ENCODE measurements at regions not wholly inside any gene's neighbourhood (a gene's known extent, or its start where the extent isn't known, plus 50 kb on each side); places are given as distances from the start of the nearest gene placed in this dataset.
"Not testable (repeated sequence)": the region's sequence is repeated elsewhere in the genome, so short reads cannot be mapped to it uniquely, and the experiment has no call there.

DNA sequence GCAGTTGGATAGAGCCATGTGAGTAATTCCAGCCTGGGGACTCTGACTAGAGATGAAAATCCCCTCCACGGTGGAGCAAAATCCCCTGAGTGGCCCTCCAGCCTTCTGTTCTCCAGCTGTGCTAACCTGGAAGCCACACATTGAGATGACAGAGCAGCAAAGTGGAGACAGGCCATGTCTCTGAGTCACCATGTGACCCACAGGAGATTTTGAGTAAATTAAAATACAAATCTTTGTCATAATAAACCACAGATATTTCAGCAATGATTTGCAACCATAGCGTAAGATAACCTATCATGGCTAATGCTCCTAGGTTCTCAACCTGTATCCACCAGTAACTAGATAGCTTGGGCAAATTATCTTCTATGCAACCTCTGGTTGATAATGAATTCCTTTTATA is 328.3 kb upstream of the DPP6 start:
- DNase-seq: not testable (repeated sequence)

DNA sequence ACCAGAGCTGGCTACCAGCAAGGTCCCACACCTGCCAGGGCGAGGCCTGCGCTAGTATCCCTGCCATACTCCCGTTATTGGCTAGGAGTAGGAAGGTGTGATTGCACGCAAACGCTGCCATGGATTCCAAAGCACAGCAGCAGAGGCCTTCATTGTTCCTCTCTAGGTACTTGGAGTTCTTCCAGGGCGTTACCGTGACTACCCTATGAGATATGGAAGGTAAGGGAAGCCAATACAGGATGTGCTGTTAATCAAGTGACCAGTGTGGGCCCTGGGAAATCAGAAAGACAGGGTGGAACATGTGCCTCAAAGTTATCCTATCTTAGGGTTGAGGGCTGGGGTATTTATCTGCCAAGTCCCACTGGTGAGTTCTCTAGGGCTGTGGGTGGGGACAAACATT is 320.7 kb upstream of the DPP6 start:
- DNase-seq: peak; percentile 72

DNA sequence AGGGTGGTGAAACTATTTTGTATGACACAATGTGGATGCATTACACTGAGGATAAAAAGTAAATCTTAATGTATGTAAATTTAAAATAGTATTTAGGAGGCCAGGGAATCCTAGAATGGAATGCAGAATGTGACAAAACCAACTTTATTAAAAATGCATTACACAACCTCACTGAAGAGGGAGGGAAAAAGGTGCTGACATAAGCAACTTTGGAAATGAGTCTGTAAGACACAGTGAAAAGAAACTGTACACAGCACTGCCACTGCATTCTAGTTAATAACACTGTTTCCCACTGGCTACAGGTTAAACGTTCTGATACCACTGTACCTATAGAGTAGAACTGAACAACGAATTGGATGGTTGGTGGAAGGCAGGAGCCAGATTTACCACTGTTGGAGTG is 308.8 kb upstream of the DPP6 start:
- DNase-seq: not testable (repeated sequence)

DNA sequence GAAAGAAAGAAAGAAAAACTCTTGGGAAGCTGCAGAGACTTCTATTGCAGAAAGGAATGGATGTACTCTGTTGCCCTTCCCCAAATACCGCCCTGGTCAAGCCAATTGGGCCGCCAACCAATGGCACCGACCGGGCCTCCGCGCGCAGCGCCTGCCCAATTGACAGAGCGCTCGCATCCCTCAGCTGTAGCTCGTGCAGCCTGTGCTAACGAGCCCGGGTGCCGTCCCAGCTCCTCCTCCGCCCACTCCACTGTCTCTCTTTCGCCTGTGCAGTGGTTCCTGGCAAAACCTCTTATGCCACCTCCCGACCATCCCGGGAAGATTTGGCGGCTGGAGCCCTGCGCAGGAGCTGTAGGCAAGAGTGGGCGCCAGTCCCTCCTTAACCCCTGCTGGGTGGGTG is 304.2 kb upstream of the DPP6 start:
- DNase-seq: not testable (repeated sequence)

DNA sequence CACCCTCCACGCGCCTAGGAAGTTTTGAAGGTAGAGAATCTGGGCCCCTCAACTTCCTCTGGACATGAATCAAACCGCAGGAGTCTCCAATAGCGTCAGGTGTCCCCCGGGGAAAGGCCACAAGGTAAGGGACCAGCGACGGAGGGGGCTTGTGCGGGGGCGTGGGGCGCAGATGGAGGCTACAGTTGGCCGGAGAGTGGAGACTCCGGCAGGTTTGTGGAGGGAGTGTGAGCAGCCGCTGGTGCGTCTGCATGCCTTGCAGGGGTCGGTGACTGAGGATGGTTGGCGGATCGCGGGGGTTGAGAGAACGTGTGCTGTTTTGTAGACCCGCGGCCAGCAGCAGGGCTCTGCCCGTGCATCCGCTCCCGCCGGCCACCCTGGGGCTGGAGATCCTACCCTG is 303.3 kb upstream of the DPP6 start:
- not testable (repeated sequence) for DNase-seq

DNA sequence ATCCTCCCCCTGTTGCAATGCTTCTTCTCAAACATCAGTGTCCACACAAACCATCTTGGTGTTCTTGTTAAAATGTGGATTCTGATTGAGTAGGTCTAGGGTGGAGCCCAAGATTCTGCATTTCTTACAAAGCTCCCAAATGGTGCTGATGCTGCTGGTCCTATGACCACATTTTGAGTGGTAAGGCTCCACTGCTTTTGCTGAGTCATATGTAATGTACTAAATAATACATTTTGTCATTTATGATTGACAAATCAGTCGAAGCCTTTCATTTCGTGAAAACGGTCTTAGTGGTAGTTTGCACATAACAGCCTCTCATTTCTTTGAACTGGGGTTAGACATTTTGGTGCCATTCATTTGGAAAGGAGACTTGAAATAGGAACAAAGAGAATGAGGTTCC is 286.3 kb upstream of the DPP6 start:
- DNase-seq: not testable (repeated sequence)

DNA sequence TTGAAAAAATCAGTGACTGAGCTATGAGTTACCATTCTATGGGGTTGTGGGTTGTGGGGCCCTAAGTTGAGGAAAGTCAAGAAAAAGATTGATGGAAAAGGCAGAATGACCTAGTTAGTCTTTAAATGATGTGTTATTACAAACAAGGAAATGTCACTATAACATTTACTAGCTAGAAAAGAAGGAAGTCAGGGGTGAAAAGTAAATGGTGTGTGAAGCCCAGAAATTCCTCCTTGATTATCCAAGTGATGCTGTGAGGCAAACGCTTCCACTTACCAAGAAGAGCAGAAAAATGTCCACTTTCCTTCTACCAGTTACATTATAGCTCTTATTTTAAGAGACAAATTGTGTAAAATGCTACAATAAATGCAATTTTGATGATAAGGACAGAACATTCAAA is 285.3 kb upstream of the DPP6 start:
- DNase-seq: not testable (repeated sequence)

DNA sequence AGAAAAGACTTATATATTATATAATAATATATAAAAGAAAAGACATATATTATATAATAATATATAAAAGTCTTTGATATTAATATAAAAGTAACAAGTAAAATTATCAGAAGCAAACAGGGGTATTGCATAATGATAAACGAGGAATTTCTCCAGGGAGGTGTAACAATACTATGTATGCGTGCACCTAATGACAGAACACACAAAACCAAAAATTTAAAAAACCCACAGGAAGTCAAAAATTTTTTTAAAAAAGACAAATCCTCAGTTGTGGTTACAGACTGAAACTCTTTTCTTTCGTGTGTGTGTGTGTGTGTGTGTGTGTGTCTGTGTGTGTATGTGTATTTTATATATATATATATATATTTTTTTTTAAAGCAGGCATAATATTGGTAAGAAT is 279.2 kb upstream of the DPP6 start:
- no peak for DNase-seq

DNA sequence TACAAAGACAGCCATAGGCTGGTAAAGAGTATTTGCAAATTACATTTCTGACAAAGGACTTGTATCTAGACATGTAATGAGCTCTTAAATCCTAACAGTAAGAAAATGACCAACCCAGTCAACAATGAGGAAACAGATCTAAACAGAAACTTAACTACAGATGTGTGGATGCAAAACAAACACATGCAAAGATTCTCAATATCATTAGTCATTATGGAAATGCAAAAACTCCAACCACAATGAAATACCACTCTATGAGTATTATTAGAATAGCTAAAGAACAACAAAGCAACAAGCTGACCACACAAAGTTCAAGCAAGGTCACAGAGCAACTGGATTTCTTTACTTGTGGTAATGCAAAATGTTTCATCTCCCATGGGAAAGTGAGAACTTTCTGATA is 275.3 kb upstream of the DPP6 start:
- DNase-seq: not testable (repeated sequence)

DNA sequence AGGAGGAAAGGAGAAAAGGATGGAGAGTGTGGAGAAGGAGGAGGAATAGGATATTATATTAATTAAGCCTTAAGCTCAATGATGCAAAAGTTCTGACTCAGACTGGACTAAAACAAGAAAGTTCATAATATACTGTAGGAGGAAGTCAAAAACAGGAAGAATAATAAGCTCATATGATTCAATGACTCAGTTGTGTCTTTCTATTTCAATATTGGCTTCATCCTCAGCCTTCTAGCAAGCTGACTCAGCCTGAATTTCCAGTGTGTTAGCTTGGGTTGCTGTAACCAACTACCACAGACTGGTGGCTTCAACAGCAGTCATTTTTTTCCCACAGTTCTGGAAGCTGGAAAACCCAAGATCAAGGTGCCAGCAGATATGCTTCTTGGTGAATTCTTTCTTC is 254.8 kb upstream of the DPP6 start:
- not testable (repeated sequence) for DNase-seq

DNA sequence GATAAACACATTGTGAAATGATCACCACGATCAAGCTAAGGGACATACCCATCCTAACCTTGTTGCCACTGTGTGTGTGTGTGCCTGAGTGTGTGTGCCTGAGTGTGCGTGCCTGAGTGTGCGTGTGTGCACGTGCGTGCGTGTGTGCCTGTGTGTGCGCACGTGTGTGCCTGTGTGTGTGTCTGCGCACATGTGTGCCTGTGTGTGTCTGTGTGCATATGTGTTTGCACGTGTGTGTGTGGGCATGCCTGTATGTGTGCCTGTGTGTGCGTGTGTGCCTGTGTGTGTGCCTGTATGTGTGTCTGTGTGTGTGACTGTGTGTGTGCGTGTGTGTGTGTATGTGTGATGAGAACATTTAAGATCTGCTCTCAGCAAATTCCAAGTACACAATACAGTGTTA is 244.1 kb upstream of the DPP6 start:
- no peak for DNase-seq

DNA sequence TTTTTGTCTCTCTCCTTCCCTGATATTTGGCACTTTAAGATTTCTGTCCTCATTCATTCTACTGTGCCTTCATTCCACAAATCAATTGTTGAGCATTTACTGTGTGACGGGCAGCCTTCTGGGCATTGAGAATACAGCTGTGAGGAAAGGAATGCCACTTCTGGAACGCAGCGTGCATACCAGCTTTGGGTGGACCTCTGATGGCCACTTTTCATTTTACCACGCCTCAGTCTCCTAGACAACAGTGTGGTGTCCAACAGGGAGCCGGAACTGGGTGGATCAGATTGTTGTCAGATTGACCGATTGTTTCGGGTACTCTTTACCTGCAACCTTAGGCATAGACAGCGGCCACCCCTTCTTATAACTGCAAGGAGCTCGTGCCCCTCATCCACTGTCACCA is 222.7 kb upstream of the DPP6 start:
- no peak for DNase-seq

DNA sequence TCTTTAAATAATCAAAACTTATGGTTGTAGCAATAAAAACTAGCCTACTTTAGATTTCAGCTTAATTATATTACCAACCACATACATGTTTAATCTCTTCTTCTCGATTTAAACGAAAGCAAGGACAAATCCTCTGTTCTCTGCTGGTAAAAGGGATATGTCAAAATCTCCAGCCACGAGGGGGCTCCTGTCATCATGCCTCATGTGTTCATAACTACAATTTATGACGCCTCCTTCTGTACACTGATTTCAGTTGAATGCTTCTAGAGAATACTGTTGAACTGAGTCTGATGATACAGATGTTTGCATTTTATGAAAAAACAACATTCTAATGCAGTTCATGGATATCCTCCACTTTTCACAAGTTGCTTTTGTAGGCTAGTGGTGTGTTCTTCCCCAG is 220.0 kb upstream of the DPP6 start:
- DNase-seq: no peak

DNA sequence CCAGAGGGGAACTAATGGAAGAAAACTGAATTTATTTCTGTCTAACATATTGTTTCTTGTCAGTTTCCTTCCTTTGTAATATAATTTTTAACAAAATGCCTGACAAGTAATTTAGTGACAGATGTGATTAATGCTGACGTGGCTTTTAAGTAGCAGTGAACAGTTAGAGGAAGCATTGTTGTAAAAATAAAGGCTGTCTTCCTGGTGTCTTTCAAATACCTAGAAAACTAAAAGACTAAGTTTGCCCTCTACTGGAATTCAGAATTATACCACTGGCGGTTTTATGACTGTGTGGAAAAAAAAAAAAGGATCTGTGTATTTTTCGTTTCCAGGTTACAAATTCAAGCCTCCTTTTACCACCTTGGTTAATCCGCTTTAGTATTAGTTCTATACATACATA is 217.1 kb upstream of the DPP6 start:
- peak; percentile 27 for DNase-seq

DNA sequence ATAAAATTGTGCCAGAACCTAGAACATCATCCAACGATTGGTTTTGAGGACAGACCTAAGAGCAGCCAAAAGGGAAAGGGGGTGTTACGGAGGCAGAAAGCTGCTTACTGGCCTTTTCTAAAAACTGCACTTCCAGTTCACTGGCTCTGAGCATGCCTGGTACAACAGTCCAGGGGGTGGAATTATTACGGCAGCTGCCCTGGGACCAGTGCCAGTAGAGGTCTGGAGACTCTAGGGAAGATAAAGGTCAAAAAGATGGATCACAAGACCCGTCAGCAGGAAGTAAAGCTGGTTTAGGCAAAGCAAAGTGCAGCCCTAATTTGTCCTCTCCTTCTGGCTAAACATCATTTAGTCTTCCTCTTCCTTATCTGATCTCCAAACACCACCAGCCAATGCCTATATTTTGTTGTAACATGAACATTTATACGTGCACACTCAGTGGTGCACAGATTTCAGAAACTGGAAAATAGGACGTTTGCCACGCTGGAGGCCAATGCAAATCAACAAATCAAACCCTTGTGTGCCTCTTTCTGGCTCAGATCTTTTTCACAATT is 216.4 kb upstream of the DPP6 start:
- DNase-seq: no peak

DNA sequence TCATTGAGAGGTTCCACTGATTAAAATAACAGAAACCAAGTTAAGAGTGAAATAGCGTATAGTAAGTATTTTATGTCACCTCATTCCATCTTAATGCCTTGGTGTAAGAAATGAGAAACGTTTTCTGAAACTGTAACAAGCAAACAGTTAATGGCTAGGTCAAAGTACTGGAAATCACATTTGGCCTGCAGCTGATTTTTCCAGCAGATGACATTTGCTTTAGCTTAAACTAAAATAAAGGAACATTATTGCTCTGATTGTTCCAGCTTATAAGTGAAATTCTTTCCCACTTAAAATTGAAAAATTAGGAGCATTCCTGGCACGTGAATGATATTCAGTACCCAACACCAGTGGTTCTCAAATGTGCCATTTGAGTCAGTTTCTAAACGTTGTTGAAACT is 213.6 kb upstream of the DPP6 start:
- DNase-seq: no peak

DNA sequence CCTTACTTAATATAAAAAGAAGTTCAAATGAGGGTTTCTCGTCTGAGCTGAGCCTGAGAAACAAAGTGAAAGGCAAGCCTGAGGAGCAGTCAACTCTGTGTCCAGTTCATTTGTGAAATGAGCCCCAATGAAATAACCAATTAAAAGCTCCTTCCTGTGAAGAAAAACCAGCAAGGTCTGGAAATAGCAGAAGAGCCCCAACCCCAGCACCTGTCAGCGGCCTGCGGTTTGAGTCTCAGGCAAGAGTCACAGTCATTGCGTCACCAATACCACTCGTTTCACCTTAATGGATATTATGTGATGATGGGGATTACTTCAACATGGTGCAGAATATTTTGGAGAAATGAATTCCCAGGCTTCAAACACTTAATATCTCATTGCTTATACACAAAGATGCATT is 211.3 kb upstream of the DPP6 start:
- no peak for DNase-seq

DNA sequence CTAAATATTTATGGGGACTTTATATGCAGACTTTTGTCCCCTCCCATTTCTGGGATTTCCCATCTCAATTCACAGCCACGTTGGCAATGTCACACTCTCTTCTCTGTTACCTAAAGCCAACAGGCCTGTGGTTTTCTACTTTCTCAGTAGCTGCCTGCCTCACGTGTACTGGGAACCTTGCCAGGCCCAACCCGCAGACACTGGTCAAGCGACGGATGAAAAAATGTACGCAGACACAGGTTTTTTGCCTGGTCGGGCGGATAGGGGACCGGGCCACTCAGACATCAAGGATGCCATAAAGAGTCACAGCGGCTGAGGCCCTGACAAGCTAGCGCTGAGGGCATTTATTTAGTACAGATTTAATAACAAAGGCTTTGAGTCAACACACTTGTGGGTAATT is 204.4 kb upstream of the DPP6 start:
- no peak for DNase-seq

DNA sequence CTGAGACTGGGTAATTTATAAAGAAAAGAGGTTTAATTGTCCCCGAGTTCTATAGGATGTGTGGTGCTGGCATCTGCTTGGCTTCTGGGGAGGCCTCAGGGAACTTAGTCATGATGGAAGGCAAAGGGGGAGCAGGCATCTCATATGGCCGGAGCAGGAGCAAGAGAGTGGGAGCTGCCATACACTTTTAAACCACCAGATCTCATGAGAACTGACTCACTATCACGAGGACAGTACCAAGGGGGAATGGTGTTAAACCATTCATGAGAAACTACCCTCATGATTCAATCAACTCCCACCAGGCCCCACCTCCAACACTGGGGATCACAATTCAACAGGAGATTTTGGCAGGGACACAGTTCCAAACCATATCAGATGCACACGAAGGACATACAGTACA is 199.9 kb upstream of the DPP6 start:
- no peak for DNase-seq

DNA sequence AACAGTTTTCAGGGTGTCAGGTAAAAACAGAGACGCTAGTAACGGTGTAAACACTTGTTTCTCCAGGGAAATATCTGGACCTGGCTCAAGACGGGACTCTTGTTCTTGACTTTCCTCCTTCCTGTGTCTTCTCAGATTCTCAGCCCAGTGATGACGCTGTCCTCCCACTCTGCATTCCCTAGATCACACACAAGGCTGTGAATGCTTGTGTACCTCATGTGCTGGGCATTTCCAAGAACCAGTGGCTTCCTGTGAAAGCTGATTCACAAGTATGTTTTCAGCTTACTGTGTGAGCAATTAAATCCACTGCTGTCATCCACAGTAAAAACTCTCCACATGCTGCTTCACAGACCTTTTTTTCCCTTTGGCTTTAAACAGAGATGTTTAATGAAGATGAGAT is 193.8 kb upstream of the DPP6 start:
- no peak for DNase-seq

DNA sequence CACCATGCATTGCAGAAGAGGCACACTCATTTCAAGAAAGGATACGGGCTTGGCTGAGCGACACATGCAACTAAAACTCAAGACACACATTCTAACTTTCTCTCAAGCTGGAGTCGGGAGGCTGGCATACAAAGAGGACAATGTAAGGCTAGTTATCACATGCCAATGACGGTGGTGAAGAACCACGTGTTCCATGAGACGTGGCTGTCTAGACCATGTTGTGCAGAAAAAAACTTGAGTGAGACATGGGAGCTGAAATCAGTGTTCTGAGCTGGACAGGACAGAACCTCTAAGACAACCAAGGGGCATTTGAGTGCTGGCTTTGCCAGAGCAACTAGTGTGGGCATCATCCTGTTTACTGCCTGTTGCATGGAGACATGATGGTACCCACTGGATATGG is 193.0 kb upstream of the DPP6 start:
- DNase-seq: no peak

DNA sequence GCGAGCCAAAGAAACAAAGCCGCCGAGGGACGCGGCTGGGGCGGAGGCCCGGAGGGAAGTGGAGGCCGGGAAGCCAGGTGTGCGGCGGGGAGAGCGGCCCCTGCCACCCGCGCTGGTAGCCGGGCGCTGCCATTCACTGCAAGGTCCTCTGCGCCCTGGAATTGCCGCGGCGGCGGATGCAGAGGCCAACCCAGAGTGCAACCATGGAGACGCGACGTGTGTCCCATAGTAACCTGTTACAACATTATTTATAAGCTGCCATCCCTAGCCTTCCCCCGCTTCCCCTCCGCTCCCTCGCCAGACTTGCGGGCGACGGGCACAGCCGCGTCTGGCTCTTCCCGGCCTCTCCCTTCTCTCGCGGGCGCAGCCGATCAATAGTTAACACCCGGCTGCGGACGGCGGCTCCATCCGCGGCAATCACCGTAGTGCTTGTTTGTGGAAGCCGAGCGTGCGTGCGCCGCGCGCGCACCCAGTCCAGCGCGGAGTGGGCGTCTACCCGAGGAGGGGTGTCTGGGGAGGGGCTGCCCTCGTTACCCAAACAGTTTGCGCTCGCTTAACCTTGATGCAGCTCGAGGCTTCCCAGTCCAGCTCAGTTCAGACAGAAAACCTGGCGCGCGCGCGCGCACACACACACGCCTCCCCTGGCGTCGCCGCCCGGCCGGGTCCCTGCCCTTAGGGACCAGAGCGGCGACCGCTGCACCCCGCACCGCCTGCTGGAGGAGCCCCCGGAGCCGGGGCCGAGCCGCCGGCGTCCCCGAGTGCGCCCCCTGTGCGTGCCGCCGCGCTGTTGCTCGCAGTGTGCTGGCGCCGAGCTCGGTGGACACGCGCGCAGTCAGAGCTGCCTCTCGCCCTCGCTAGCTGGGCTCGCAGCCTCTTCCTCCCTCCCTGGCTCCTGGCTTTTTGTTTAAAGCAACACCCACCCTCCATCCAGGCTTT is 165.4 kb upstream of the DPP6 start:
- DNase-seq: no peak

DNA sequence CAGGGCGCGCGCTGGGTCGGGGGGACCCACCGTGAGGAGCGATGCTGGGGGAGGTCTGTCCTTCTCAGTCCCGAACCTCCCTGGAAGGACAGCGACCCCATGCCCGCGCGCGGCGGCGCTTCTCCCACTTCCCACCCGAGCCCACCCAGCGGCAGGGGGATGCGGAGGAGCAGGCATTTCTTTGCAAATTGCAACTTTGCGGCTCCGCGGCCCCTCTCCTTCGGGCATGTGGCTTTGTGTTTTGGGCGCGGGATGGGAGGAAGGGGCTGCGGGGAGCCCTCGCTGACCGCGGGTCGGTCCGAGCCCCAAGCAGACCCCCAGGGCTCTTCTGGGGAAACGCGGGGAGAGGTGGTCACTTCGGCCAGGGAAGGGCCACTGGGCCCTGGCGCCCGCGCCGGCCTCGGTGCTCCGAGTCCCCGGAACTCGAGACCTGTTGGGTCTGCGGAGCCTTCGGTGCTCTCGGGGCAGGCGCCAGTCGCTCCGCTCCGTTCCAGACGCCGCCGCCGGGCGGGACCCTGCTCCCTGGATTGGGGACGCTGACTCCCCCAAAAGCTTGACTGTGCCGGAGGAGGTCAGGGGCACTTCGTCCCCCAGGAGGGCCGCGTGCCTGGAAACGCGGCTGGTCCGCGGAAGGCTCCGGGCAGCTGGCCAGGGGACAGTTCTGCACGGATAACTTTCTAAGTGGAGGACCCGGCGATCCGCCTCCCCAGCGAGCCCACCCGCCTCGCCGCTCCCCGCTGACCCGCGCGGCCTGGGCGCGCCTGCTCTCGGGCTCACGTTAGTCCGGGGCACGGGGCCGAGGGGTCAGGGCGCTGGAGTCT is 164.2 kb upstream of the DPP6 start:
- no peak for DNase-seq

DNA sequence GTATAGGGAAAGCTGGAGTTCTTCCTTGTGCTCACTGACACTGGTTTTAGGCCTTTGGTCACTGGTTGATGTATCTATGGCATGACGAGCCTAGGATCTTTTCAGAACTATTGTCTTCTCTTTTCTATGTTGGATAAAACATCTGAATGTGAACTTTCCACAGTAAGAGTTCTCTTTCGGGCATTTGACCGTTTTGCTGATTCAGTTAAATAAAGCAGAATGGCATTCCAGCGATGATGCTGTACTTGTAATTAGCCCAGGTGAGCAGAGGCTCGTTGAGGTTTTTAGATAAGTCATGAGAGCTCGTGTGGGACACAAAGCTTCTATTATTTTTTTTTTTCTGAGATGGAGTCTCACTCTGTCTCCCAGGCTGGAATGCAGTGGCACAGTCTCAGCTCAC is 160.2 kb upstream of the DPP6 start:
- no peak for DNase-seq

All from DMS153 (cell line).